LHCN-M2 (cell line): ENCODE measurements at regions not wholly inside any gene's neighbourhood (a gene's known extent, or its start where the extent isn't known, plus 50 kb on each side); places are given as distances from the start of the nearest gene placed in this dataset.

ENCODE experiments used
- DNase-seq: peaks from one replicate; pipeline ENCODE4 v3.0.0-alpha.2; 2012; ENCODE audit warnings: low read depth

DNA sequence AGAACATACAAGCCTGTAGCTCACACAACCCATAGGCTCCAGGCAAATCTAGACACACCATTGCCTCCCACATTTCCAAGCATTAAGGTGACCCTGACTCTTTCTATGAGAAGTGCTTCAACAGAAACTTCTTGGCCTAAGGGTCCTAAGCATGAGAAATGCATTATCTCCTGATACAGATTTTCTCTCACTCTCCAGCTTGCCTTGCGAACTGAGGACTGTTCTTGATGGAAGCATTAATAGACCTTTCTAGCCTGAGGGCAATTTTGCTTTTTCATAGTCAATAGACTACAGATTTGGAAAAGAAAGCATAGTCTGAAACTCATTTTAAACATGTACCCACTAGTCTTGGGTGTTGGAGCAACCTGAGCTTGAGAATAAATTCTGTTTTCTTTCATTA is 1801.3 kb upstream of the PCDH7 start:
- no peak for DNase-seq

DNA sequence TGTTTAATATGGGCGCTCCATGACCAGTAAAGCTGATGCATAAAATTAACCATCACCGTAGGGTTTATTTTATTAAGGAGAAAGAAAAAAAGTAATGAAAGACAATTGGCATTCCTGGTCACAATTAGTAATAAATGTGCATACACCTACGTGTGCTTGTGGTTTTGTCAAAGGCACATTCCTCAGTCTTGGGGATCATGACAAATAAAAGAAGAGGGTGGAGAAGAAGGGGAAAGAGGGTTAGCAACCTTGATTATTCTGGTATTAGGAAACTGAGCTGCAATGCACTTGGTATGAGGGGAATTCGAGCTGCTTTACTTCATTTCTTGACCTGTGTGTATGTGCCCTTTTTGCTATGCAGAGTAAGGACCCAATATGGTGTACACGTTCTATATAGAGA is 1798.3 kb upstream of the PCDH7 start:
- DNase-seq, result no peak

DNA sequence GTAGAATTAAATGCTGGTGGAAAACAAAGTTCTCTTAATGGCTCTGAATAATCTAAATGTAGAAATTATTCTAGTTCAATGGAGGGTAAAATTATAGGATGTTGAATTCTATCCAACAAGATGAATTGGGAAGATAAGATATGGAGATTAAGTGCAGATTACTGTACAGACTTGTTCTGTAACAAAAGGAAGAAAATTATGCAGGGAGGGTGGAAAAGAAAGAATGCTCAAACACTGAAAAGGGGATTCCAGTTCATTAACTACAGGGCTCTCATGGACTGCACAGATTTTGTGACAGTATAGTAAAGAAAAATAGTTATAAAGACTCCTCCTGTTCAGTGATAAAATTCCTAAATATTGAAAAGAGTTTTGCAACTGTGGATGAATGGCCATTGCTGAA is 1794.0 kb upstream of the PCDH7 start:
- DNase-seq, result no peak

DNA sequence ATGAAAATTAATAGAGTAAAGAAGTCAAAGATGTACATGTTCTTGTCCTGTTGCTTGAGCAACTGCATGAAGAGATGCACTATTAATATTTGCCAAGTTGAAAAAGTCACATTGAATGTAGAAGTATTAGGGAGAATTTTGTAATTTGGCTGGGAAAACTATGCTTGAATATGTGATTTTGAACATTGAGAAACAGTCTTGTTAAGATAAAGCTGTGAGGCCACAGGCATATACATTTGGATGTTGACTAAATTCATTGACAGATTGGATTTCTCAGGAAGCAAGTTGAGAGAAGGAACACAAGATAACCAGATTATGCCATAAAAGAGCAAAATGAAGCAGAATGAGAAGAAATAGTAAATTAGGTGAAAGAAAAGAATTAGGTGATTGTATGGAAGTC is 1777.5 kb upstream of the PCDH7 start:
- DNase-seq, result no peak

DNA sequence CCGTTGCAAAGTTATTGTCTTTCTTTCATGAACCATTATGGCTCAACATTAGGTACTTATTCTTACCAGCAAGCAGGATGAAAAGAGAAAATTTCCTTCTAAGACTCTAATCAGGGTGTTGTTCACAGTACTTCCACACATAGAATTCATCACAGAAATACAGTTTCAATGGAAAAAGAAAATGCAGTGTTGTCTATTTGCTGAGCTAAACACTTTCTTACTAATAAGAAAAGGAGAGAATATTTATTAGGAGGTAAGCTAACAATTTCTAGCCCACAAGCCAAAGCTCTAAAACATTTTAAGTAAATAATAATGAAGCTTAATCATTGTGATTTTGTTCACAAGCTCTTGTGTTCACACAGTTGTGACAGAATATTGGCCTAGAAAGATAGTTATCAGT is 1772.8 kb upstream of the PCDH7 start:
- DNase-seq, result no peak

DNA sequence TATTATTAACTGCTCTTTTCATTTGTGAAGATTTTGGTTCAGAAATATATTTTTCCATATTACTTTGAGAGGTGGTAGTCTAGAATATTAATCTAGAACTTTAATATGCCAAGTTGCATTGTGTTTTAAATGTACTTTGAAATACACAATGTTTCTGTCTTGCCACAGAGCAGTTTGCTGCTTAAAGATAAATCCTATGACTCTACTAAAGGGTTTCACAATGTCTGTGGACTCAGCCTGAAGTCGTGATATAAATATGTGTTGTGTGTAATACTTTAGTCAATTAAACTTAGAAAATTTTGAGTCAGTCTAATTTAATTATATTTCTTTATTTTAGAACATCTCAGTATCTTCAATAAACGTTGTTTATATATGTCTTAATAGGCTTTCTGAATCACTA is 1771.7 kb upstream of the PCDH7 start:
- no peak for DNase-seq

DNA sequence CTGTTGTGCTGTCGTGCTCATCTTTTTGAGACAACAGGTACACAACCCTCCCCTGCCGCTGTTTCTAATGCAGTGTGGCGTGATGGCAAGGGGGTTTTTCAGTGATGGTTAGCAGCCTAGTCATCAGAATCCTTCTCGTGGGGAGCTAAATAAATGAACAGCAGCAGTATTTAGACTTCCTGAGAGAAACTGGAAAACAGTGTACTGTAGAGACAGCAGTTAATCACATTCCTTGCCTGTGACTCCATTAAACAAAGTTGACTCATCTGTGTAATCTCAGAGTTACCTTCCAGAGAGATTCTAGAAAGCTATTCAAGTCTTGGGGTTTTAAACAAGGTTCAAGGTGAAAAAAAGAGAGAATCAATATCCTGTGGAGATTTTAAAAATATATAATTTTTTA is 1753.2 kb upstream of the PCDH7 start:
- peak; percentile 43 for DNase-seq

DNA sequence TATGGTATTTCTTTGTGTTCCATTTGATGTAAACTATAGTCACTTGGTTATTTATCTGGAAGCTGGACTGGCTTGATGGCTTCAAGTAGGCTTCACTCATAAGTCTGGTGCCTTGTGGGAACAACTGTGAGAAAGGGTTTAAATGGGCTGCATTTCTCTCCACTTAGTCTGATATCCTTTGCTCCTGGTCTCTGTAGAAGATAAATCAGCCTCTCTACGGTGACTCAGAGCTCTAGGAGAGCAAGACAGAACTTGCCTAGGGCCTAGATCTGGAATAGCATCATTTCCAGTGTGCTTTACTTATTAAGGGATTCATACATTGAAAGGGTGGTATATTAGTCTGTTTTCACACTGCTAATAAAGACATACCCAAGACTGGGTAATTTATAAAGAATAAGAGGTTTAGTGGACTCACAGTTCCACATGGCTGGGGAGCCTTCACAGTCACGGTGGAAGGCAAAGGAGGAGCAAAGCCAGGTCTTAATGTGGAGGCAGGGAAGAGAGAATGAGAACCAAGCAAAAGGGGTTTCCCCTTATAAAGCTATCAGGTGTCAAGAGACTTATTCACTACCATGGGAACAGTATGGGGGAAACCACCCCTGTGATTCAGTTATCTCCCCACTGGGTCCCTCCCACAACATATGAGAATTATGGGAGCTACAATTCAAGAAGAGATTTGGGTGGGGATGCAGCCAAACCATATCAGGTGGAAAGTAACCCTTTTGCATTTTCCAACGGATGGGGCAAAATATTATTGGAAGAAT is 1746.4 kb upstream of the PCDH7 start:
- peak; percentile 22 for DNase-seq

DNA sequence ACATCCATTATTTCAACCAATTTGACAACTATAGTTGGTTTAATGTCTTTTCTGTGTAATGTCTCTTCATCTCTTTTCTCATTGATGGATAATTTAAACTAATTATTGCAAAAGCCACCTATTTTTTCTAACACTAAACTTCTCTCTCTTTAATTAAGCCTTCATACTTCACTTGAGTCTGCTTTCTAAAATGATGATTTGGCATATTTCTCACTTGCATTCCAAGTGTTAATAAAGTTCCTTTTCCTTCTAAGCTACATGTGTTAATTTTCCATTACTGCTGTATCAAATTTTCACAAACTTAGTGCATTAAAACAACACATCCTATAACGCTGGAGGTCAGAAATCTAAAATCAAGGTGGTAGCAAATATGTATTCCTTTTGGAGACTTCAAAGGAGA is 1743.8 kb upstream of the PCDH7 start:
- DNase-seq, result no peak

DNA sequence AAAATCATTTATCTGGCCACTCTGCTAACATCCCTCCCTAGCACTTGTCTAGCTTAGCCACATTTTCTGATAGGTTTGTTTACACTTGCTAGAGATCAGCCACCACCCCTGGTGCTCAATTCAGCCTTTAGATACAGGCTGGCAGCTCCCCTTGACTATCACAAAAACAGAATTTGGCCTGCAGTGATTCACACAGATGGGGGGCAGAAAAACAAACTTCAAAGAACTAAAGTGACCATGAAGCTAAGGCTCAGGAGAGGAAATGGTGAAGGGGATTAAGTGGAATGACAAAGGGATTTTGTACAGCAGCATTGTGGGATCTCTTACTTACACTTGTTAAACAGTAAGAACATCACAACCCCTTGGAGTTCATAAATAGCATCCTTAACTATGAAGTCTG is 1718.0 kb upstream of the PCDH7 start:
- DNase-seq, result no peak

DNA sequence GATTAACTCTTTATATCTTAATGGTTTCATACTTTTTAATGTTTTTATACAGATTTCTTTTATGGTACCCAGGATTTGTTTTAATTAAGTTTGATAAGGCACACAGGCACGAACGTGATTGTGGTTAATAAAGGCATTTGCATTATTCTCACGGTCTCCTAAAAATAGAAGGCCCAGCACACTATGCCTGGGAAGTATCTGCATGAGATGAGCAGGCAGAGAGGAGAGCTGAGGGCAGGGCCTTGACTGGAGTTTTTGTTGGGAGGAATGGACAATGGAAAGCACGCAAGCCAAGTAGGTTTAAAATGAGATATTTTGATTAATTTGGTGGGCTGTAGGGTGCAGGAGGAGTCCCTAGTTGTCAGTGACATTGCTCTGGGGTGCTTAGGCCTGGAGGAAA is 1714.3 kb upstream of the PCDH7 start:
- no peak for DNase-seq

DNA sequence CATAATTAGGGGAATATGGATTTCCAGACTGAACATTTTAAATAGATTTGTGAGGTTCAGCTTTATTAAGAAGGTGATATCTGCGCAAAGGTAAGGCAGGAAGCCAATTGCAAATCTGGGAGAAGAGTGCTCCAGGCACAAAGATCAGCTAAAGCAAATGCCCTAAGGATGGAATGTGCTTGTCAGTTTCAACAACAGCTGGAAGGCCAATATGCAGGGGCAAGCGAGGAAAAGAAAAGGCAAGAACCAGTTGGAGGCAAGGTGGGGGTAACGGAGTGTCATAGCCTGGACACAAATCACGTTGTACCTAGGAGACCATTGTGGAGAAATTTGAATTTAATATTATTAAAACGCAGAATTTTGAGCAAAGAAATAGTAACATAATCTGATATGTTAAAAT is 1710.3 kb upstream of the PCDH7 start:
- no peak for DNase-seq

DNA sequence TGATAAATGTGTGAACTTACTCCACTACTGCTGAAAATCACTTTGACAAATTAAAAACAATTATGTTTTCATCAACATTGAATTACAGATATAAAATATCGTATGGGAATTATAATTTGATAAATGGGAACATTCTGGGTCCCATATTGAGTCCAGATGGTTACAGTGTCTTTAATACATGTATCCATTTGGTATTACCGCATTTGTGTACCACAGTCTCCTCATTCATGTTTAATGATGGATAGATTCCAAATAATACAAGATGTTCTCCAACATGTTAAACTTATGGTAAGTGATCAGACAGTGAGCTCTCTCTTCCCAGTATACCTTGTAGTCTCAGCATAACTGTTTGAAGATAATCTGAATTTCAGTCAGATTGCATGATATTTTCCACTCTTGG is 1706.8 kb upstream of the PCDH7 start:
- DNase-seq, result no peak

DNA sequence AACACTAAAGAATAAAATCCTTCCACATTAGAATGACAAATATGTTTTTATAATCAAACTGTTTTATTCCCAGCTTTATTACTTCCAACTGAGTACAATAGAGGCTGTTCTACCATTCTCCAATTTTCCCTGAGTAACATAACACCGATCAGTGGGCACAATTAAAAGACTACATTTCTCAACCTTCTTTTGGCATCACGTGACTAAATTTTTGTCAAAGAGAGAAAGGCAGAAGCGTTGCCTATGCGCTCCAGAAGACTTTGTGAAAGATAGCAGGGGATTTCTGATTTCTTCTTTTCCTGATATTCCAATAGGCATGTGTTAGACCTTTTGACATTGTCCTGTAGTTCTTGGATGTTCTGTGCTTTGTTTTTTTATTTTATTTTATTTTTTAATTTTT is 1705.6 kb upstream of the PCDH7 start:
- DNase-seq, result no peak

DNA sequence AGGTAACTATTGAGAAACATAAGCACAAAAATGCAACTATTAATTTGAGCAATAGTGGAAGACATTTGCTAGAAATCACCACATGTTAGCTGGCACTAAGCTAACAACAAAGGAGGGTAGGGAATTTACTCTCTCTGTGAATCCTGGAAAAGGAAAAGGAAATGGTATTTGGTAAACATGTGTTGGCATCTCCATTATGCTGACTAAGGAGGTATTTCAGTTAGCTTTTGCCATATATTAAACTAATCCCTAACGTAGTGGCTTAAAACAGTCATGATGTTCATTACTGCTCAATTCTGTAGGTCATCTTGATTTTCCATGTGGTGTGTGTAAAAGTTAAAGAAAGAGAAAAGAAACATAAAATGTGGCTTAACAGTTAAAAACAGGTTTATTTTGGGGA is 1686.5 kb upstream of the PCDH7 start:
- no peak for DNase-seq

DNA sequence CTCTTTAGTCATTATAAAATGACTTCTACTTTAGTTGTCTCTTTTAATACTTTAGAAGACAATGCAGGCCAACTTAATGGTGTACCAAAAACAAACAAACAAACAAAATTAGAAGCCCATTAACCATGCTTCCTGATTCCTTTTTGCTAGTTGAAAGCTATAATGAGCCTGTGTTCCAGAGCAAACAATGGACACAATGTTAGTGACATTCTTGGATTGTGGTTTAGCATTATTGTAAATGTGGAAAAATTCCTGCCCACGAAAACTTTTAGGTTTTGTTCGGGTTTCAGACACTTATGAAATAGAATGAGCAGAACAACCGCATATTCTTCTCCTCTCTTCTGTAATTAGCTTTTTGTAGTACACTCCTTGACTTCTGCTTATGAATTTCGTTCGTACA is 1682.7 kb upstream of the PCDH7 start:
- DNase-seq, result no peak

DNA sequence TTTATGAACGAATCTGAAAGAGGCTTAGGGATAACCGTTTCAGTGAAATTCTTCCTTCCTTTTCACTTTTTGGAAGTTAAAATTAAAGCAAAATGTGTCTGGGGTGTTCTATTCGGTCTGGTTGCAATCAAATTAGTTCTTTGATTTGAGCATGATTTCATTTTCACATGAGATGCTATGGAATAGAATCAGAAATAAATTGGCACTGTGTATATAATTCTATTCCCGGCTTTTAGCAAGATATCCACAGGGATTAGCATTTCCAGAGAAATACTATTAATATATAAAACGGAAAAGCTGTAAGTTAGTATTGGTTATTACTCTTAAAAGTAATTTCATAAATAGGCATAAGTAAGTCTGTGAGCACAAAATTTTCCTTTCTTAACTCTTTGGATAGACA is 1676.8 kb upstream of the PCDH7 start:
- no peak for DNase-seq

DNA sequence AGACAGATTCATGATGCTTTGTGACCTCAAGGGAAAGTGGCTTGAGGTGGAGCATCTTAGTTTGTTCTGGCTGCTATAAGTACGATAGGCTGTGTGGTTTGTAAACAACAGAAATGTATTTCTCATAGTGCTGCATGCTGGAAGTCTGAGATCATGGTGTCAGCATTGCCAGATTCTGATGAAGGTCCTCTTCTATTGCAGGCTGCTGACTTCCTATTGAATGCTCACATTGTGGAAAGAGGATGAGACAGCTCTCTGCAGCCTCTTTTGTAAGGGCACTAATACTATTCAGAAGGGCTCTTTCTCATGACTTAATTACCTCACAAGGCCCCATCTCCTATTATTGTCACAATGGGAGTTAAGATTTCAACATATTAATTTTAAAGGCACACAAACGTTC is 1674.0 kb upstream of the PCDH7 start:
- DNase-seq, result no peak

DNA sequence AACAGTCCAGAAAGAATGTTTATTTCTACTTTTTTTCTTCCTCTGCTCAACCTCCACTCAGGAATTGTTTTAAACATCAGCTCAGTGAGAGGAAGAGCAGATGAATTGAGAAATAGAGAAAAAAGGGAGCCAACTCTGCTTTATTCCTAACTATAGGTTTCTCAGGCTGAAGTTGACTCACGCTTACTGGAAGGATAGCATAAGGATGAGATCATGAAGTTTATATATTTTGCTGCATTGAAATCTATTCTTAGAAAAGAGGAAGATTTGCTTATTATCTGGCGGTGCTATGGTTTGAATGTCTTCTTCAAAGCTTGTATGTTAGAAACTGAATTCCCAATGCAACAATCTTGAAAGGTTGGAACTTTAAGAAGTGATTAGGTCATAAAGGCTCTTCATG is 1673.4 kb upstream of the PCDH7 start:
- DNase-seq, result no peak

DNA sequence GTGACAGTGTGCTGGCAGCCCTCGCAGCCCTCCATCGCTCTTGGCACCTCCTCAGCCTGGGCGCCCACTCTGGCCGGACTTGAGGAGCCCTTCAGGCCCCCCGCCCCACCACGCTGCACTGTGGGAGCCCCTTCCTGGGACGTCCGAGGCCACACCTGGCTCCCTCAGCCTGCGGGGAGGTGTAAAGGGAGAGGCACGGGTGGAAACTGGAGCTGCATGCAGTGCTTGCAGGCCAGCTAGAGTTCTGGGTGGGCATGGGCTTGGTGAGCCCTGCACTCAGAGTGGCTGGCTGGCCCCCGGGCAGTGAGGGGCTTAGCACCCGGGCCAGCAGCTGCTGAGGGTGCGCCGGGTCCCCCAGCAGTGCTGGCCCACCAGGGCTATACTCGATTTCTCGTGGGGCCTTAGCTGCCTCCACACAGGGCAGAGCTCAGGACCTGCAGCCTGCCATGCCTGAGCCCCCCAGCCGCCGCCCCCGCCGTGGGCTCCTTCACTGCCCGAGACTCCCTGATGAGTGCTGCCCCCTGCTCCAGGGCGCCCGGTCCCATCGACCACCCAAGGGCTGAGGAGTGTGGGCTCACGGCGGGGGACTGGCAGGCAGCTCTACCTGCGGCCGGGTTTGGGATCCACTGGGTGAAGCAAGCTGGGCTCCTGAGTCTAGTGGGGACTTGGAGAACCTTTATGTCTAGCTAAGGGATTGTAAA is 1672.7 kb upstream of the PCDH7 start:
- DNase-seq, result no peak

DNA sequence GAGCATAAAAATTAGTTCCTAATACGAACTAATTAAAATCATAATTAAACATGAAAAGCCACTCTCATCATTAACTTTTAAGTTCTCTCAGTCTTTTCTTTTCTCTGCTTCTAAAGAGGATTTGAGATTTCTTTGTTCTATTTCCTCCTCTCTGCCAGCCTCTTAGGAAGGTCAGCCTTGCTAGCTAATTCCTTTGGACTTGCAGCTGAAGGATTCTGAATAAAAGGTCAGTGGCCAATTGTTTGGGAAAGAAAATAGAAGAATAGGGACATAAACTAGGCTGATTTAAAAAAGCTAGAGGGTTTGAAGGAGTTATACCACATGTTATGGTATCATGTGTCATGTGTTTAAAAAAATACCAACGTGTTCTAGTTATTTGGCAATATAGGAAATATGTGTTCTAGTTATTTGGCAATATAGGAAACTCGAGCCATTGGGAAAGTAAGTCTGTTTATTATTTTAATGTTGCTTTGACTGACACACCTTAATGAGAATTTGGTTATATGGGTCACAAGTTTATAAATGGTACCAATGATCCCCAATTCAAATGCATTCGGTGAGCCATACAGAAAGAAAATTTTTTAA is 1668.7 kb upstream of the PCDH7 start:
- DNase-seq, result no peak

DNA sequence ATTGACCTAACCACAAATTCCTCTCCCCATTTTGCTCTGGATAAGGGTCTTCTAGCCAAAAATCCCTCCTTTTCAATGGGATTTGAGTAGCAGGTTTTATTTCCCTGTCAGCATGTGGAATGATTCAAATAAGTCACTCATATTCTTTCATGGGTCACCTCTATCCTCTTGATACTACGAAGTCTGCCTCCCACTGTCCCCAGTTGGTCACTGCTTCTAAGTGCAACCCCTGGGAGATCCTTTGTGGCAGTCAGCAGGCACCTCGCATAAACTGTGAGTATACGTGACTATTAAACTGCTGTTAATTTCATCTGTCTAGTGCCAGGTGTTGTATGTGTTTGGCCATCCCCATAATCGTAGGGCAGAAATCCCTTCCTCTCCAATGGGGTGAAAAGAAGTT is 1667.9 kb upstream of the PCDH7 start:
- no peak for DNase-seq

DNA sequence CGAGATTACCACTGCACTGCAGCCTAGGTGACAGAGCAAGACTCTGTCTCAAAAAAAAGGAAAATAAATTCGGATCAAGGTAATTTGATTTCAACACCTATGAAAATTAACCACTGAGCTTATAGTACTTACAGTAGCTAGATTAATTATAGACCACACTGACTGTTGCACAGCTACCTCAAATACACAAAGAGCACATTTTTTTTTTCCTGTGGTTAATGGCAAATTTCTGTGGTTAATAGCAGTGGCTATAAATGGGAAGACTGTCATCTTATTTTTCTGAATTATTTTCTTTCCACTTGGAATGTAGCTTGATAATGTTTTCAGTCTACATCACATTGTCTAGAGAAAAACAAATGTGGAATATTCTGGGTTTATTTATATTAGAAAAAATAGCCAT is 1661.6 kb upstream of the PCDH7 start:
- no peak for DNase-seq
